ENCODE measurements at regions not wholly inside any gene's neighbourhood (a gene's known extent, or its start where the extent isn't known, plus 50 kb on each side); places are given as distances from the start of the nearest gene placed in this dataset.

GRCh38 chr14:76574416-76575095 lies 186.7 kb upstream of the VASH1 start:
- H3K27ac ChIP-seq (replicated peaks), result no peak overlapping the region
- no peaks in the 10 kb centered on the region for H3K27me3 ChIP-seq (ENCODE audit: insufficient read depth, poor library complexity, severe bottlenecking)
- DNase-seq (ENCODE audit: low read depth in 1 of 2, low spot score in 1 of 2), result no peak
- no peak overlapping the region for H3K4me3 ChIP-seq (replicated peaks; ENCODE audit: insufficient read depth, low read length)
- TF ChIP-seq CTCF (IDR thresholded peaks at IDR 0.05; ENCODE audit: insufficient read depth, low read length), result no peak
- no peak for TF ChIP-seq SPI1 (IDR thresholded peaks at IDR 0.05; ENCODE audit: borderline replicate concordance, low read depth)
- TF ChIP-seq GABPA (IDR thresholded peaks at IDR 0.05; ENCODE audit: low read depth), result no peak
- TF ChIP-seq POLR2AphosphoS5 (IDR thresholded peaks at IDR 0.05; ENCODE audit: low read depth), result no peak
- TF ChIP-seq REST (IDR thresholded peaks at IDR 0.05; ENCODE audit: insufficient replicate concordance, low read depth), result no peak

- H3K27ac ChIP-seq (replicated peaks), result no peak overlapping the region
- no peak overlapping the region for H3K4me3 ChIP-seq (replicated peaks; ENCODE audit: insufficient read depth, low read length)
- no peak for DNase-seq (ENCODE audit: low read depth in 1 of 2, low spot score in 1 of 2)
- H3K27me3 ChIP-seq (ENCODE audit: insufficient read depth, poor library complexity, severe bottlenecking), result no peaks in the 10 kb centered on the region
- TF ChIP-seq POLR2AphosphoS5 (IDR thresholded peaks at IDR 0.05; ENCODE audit: low read depth) (no peak), GABPA (IDR thresholded peaks at IDR 0.05; ENCODE audit: low read depth) (no peak), CTCF (IDR thresholded peaks at IDR 0.05; ENCODE audit: insufficient read depth, low read length) (no peak), SPI1 (IDR thresholded peaks at IDR 0.05; ENCODE audit: borderline replicate concordance, low read depth) (no peak), REST (IDR thresholded peaks at IDR 0.05; ENCODE audit: insufficient replicate concordance, low read depth) (no peak)
Measured at GRCh38 chr14:76575108-76575507, 186.2 kb upstream of the VASH1 start.

DNA sequence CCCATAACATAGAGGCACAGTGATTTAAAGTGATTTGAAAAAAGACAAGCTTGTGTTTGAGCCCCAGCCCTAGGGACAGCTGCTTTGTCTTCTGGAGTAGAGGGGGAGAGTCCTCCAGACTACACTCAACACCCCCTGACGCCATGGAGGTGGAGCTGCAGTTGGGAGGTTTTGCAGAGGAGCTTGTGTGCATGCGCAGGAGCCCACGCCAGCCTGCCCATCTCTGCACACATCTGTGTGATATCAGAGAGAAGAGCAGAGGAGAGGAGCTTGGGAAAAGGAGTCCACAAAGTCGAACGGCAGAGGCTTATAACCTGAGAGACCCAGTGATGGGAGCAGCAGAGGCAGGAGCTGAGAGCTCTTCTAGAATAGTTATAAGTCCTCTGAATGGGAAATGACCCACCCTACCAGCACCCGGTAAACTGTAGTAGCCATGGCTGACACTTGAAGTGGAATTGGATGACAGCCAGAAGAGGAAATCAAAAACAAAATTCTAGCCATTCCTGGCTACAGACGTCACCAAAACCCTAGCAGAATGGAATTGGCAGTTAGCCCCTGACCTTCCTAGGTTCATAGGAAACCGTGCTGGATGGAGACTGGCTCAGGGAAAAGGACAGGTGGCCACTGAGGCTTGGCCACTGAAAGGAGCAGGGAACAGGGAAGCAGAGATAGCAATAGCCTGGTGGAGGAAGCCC lies 185.1 kb upstream of the VASH1 start:
- no peak for DNase-seq (ENCODE audit: low read depth in 1 of 2, low spot score in 1 of 2)
- H3K4me3 ChIP-seq (replicated peaks; ENCODE audit: insufficient read depth, low read length), result no peak overlapping the region
- no peaks in the 10 kb centered on the region for H3K27me3 ChIP-seq (ENCODE audit: insufficient read depth, poor library complexity, severe bottlenecking)

More for the DNA sequence above, 185.1 kb upstream of the VASH1 start:
- no peak overlapping the region for H3K27ac ChIP-seq (replicated peaks)
- TF ChIP-seq CTCF (IDR thresholded peaks at IDR 0.05; ENCODE audit: insufficient read depth, low read length) (no peak), POLR2AphosphoS5 (IDR thresholded peaks at IDR 0.05; ENCODE audit: low read depth) (no peak), REST (IDR thresholded peaks at IDR 0.05; ENCODE audit: insufficient replicate concordance, low read depth) (no peak), SPI1 (IDR thresholded peaks at IDR 0.05; ENCODE audit: borderline replicate concordance, low read depth) (no peak), GABPA (IDR thresholded peaks at IDR 0.05; ENCODE audit: low read depth) (no peak)

All from HL-60 (cell line).